ENCODE measurements at regions not wholly inside any gene's neighbourhood (a gene's known extent, or its start where the extent isn't known, plus 50 kb on each side); places are given as distances from the start of the nearest gene placed in this dataset.

GRCh38 chr1:118486199-118486598 is 301.2 kb upstream of the SPAG17 start:
- H3K36me3 ChIP-seq (ENCODE audit: control insufficient read depth in 2 of 2, extremely low read depth in 1 of 2, insufficient read depth in 2 of 2, low read length in 2 of 2): no peaks in the 10 kb centered on the region
- no peaks in the 10 kb centered on the region for H3K9me1 ChIP-seq (ENCODE audit: control insufficient read depth, extremely low read depth, insufficient read depth, low read length)
- no peak overlapping the region for H2AFZ ChIP-seq (ENCODE audit: control insufficient read depth, low read length)
- no peaks in the 10 kb centered on the region for H3K9me3 ChIP-seq (ENCODE audit: control insufficient read depth, low read depth, low read length)
- H3K9ac ChIP-seq (ENCODE audit: control insufficient read depth, extremely low read depth, insufficient read depth, low read length): no peak overlapping the region
- H3K4me3 ChIP-seq (ENCODE audit: control insufficient read depth in 2 of 3, extremely low read depth in 1 of 3, insufficient read depth in 2 of 3, low read depth in 1 of 3, low read length in 3 of 3): no peak overlapping the region
- TF ChIP-seq EZH2 (IDR thresholded peaks at IDR 0.05; ENCODE audit: low read length) (no peak), CTCF (optimal IDR thresholded peaks at IDR 0.05 in 1 of 3, IDR thresholded peaks at IDR 0.05 in 1 of 3, conservative IDR thresholded peaks at IDR 0.05 in 1 of 3; ENCODE audit: extremely low read depth in 1 of 3, insufficient read depth in 2 of 3, low read length in 3 of 3) (no peak)
- peak overlapping the region; percentile 30 for H3K4me2 ChIP-seq (ENCODE audit: control insufficient read depth, extremely low read depth, insufficient read depth, low read depth, low read length)
- DNase-seq (ENCODE audit: low read depth, low spot score) (no peak), FAIRE-seq (no peak)
- H3K27ac ChIP-seq (ENCODE audit: control insufficient read depth, insufficient read depth, low read length): no peak overlapping the region
- no peaks in the 10 kb centered on the region for H3K79me2 ChIP-seq (ENCODE audit: control insufficient read depth, insufficient read depth, low read length)
- H3K4me1 ChIP-seq (ENCODE audit: control insufficient read depth, extremely low read depth, insufficient read depth, low read length): peaks cover 15% of the 10 kb centered on the region
- H4K20me1 ChIP-seq (ENCODE audit: control insufficient read depth, extremely low read depth, insufficient read depth, low read length): no peaks in the 10 kb centered on the region
- dilution Hi-C loops (cut with MboI; ENCODE audit: extremely low pct_ligation_motif_present, low sequenced_read_pairs): no loop called here
- no peaks in the 10 kb centered on the region for H3K27me3 ChIP-seq (ENCODE audit: control insufficient read depth, extremely low read depth, insufficient read depth, low read length)

- Histone ChIP-seq H3K4me3 (ENCODE audit: control insufficient read depth in 2 of 3, extremely low read depth in 1 of 3, insufficient read depth in 2 of 3, low read depth in 1 of 3, low read length in 3 of 3) (no peak overlapping the region), H4K20me1 (ENCODE audit: control insufficient read depth, extremely low read depth, insufficient read depth, low read length) (no peaks in the 10 kb centered on the region), H3K27ac (ENCODE audit: control insufficient read depth, insufficient read depth, low read length) (no peak overlapping the region), H3K79me2 (ENCODE audit: control insufficient read depth, insufficient read depth, low read length) (no peaks in the 10 kb centered on the region), H3K36me3 (ENCODE audit: control insufficient read depth in 2 of 2, extremely low read depth in 1 of 2, insufficient read depth in 2 of 2, low read length in 2 of 2) (no peaks in the 10 kb centered on the region), H3K9ac (ENCODE audit: control insufficient read depth, extremely low read depth, insufficient read depth, low read length) (no peak overlapping the region), H3K27me3 (ENCODE audit: control insufficient read depth, extremely low read depth, insufficient read depth, low read length) (no peaks in the 10 kb centered on the region), H3K4me1 (ENCODE audit: control insufficient read depth, extremely low read depth, insufficient read depth, low read length) (peaks cover 15% of the 10 kb centered on the region), H3K9me3 (ENCODE audit: control insufficient read depth, low read depth, low read length) (no peaks in the 10 kb centered on the region), H3K9me1 (ENCODE audit: control insufficient read depth, extremely low read depth, insufficient read depth, low read length) (no peaks in the 10 kb centered on the region), H2AFZ (ENCODE audit: control insufficient read depth, low read length) (no peak overlapping the region), H3K4me2 (ENCODE audit: control insufficient read depth, extremely low read depth, insufficient read depth, low read depth, low read length) (peak overlapping the region; percentile 30)
- dilution Hi-C loops (cut with MboI; ENCODE audit: extremely low pct_ligation_motif_present, low sequenced_read_pairs): no loop called here
- FAIRE-seq: peak; percentile 80
- peak; percentile 41 for DNase-seq (ENCODE audit: low read depth, low spot score)
- TF ChIP-seq CTCF (optimal IDR thresholded peaks at IDR 0.05 in 1 of 3, IDR thresholded peaks at IDR 0.05 in 1 of 3, conservative IDR thresholded peaks at IDR 0.05 in 1 of 3; ENCODE audit: extremely low read depth in 1 of 3, insufficient read depth in 2 of 3, low read length in 3 of 3) (no peak), EZH2 (IDR thresholded peaks at IDR 0.05; ENCODE audit: low read length) (no peak)
Measured at GRCh38 chr1:118485757-118486156, 300.7 kb upstream of the SPAG17 start.
